HG03045 (cell line): ENCODE measurements at regions not wholly inside any gene's neighbourhood (a gene's known extent, or its start where the extent isn't known, plus 50 kb on each side); places are given as distances from the start of the nearest gene placed in this dataset.

Experiments
- ATAC-seq: cut with Tn5 transposase; IDR thresholded peaks from one replicate; pipeline ENCODE4 v1.9.1; 2021; ENCODE audit warnings: mild to moderate bottlenecking, moderate library complexity; ENCODE audit not compliant: unreplicated experiment

DNA sequence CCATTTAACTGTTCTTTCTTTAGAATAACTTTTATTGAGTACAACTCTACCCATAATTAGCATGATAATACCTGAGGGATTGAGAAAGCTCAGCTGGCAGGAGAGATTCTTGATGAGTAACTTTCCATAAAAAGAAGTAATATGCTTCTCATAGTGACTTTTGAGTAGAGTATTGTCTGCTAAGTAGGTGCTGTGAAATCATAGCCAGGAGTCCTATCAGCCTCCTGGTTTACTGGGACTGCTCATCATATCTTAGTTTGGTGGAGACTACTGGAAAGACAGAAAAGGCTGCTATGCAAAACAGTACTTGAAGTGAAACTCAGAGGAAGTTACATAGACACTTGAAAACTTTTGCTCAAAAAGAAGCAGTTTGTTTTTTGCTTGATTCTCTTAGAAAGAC, 113.3 kb upstream of the ATP2B1 start:
- peak; percentile 61 for ATAC-seq

DNA sequence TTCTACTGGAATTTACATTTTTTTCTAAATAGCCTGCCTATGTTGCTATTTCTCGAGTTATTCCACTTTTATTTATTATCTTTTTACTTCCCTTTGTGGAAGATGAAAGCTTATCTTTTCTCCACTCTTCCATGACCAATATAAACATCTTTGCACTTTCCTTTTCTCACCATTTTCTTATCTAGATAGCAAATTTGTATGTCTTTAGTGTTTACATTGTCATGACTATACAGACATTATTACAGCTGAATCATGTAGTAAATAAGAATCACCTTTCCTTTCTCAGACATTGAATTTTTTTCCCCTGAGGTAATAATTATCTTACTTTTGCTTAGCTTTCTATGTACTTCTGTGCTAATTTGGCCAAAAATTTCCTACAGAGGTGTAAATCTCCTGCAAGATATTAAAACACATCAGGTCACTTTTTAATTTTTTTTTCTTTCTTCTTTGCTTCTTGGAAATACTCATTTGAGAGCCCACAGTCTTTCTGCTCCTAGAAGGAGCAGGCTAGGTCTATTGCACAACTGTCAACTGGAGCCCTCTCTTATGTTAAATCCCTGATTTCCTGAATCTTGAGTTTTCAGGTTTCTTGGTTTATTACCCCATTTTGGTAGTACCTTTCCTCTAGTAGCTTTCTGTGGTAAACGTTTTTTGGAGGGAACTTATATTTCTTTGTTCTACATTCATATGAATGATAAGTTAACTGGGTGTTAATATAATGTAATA, 109.0 kb upstream of the ATP2B1 start:
- ATAC-seq, result no peak

DNA sequence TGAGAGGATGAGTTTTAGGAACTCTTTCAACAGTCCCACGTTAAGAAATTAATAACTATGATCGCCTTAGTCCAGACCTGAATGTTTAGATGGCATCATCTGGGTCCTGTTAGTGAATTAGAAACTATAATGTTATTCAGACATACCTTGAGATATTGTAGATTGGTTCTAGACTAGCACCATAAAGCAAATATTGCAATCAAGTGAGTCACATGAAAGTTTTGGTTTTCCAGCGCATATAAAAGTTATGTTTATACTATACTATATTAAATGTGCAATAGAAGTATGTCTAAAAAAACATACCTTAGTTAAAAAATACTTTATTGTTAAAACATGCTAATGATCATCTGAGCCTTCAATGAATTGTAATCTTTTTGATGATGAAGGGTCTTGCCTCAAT, 106.6 kb upstream of the ATP2B1 start:
- ATAC-seq, result no peak

DNA sequence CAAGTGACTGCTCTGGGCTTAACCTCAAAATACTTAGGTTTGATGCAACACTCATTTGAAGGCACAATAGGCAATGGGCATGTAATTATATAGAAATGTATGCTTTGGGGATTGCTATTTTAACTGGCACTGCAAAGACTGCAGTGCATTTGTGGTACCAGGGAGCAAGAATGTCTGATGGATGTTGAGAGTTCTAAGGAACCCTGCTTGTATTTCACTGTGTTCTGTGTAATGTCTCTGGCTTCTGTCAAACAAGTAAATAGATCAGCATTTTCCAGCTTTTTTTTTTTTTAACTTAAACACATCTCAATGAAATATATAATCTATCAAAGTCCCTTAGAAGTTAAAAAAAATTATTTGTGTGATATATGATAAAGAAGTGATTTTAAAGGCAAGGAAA, 94.8 kb upstream of the ATP2B1 start:
- no peak for ATAC-seq

DNA sequence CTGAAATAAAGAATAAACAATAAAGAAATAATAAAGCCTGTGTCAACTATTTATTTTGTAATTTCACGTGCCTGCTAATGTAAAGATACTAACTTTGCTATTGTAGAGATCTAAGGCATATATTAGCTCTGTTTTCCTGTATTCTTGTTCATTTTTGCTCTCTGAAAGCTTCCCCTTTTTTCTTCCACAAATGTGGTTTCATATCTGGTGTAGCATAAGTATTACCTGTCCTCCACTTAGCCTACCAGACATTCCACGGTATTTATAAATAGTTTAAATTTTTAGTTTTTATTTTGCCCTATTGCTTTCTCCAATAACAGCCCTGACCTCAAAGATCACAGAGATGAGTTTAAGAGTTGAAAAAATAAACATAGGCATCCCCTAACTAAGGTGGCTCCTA, 92.6 kb upstream of the ATP2B1 start:
- ATAC-seq, result no peak

DNA sequence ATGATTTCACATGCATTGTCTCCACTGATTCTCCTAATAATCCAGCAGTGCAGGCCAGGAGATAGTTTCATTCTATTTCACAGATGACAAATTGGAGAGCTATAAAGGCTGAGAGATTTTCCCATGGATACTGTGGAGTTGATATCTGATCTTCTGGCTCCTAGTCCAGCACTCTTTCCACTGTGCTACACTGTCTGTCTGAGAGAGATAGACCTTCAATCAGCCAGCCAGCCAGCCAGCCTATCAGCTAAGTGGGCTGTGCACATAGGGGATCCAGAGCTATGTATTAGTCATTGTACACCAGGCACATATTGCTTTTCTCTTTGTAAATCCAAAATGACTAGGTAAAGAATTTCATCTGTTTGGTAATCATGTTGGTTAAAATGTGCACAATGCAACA, 91.8 kb upstream of the ATP2B1 start:
- ATAC-seq, result no peak

DNA sequence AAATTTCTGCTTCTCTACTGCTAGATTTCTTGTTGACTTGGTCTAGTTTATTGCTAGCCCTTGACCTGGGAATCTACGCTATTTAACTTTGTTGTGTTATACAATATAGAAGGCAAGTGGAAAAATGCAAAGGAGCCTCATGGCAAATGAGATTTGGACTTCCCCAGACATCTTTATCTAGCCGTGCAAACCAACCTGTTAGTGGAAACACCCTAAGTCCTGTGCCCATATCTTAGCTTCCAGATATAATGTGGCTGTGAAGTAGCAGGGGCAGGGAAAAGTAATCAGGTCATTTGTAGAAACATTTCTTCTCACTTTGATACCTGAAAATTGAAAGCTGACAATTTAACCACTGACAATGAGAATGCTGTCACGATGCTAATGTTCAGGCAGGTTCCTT, 90.7 kb upstream of the ATP2B1 start:
- no peak for ATAC-seq

DNA sequence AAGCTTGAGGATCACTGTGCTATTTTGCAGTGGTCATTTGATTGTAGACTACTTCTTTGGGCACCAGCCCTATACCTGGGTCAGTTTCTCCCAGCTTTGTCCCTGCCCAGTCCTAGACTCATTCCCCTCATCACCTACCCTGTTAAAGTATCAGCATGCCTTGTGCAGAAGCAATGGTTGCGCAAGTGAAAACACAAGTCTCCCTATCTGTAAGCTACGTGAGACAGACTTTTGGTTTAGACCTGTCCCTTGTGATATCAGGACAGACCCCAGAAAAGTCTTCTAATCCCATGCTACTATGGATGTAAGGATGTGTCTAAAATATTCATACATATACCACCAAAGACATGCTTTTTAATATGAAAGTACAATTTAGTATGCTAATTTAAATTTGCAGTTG, 88.8 kb upstream of the ATP2B1 start:
- ATAC-seq, result no peak

DNA sequence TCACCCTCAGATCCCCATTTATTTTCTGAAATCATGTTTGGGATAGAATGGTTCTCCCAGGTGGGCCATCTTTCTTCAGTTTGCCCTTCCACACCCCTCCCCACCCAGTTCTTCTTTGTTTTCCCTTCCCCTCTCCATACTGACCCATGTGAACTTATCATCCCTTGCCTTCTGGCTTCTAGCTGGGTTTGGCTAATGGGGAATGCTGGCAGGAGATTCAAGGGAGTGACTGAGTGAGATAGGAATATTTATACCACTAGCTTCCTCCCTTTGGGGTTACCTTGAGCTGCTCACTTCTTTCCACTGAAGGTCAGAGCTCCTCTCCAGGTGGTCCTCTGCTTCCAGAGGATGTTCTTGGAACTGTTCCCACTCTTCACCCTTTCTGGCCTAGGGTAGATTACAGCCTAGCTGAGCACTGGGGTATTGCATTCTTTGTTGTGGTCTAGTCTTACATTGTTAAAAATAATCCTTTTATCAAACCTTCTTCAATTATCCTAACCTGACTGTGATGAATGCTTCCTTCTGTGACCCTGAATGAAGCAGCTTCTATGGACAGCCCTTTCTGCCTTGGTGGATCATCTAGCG, 88.3 kb upstream of the ATP2B1 start:
- no peak for ATAC-seq

DNA sequence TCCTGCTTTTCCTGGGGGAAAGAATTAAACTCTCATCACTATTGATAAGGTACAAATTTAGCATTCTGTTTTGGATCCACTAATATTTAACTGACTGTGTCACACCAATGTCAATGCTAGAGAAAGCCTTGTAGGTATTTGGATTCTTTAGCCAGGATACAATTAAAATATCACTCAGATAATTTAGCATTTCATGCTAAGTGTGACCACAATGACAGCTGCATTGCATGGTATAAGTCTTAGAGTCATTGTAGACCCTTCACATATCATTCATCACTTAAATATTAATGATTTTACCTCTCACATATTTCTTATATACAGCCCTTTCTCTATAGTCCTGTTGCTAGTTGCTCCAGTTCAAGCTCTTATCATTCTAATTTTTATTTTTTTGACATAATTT, 85.3 kb upstream of the ATP2B1 start:
- no peak for ATAC-seq

DNA sequence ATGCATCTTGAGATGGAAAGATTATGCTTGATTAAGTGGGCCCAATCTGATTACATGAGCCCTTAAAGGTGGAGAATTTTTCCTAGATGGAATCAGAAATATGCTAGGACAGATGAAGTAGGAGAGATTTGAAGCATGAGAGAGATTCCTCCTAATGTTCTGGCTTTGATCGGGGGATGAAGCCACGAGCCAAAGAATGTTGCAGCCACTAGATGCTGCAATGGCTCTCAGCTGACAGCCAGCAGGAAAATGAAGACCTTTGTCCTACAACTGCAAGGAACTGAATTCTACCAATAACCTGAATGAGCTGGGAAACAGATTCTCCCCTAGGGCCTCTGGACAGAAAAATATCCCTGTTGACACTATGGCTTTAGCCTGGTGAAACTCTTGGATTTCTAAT, 82.6 kb upstream of the ATP2B1 start:
- no peak for ATAC-seq

DNA sequence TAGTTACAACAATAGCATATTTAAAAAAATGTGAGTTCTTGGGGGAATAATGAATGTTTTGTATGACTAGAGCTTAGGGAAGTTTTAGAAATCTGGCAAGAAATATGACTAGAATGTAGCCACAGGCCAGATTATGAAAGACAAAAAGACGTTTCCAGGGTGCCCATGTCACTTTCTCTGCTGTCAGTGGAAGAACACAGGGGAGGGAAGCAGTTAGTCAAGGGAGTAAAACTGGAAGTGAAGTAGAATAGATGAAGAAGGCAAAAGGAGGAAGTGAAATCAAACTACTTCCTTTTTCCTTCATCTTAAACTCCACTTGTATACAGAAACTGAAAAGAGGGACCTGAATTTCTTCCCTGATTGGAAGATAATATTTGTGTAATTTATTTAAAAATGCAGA, 81.2 kb upstream of the ATP2B1 start:
- no peak for ATAC-seq

DNA sequence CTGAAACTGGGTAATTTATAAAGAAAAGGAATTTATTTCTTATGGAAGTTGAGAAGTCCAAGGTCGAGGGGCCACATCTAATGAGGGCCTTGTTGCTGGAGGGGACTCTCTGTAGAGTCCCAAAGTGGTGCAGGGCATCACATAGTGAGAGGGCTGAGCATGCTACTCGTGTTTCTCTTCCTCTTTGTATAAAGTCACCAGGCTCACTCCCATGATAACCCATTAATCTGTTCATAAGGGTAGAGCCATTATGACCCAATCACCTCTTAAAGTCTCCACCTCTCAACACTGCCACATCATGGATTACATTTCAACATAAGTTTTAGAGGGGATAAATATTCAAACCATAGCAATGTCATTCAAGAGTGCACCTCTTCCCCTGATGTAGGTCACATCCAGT, 79.1 kb upstream of the ATP2B1 start:
- no peak for ATAC-seq

DNA sequence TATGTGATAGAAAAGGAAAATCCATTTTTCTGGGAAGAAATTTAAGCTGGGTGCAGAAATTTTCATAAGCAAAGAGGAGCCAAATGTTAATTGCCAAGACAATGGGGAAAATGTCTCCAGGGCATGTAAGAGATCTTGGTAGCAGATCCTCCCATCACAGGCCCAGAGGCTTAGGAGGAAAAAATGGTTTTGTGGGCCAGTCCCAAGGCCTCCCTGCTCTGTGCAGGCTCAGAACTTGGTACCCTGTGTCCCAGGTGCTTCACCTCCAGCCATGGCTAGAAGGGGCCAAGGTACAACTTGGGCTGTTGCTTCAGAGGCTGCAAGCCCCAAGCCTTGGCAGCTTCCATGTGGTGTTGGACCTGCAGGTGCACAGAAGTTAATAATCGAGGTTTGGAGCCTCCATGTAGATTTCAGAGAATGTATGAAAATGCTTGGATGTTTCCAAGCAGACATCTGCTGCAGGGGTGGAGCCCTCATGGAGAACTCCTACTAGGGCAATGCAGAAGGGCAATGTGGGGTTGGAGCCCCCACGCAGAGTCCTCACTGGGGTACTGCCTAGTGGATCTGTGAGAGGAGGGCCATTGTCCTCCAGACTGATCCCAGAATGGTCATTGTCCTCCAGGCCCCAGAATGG, 77.7 kb upstream of the ATP2B1 start:
- no peak for ATAC-seq

DNA sequence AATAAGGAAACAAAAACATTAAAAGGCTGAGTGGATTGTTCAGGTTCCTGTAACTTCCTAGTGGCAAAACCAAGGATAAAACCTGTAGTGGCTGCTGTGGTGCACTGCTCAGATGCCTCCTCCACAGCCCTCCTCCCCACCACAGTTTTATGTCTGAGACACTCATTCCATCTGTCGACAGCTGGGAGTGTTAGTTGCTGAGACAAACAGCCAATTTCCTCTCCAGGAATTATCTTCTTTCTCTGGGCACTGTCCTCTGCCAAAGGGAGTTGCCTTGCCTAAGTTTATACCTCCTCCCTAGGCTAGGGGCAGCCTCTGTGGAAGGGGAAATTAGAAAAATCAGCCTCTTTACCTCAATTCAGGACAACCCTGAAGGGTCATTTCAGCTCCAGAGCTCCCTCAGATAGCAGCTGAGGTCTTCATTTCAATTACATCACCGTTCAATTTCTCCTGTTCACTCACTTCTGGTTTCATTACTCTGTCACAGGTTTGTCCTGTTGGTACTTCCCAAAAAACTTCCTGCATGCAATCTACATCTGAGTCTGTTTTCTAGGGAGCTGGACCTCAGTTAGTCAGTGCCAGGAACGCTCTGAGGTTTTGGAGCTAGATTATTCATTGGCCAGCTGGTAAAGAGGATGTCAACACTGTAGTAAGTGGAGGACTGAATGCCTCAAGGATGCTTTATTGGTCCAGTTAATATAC, 74.9 kb upstream of the ATP2B1 start:
- ATAC-seq, result no peak

DNA sequence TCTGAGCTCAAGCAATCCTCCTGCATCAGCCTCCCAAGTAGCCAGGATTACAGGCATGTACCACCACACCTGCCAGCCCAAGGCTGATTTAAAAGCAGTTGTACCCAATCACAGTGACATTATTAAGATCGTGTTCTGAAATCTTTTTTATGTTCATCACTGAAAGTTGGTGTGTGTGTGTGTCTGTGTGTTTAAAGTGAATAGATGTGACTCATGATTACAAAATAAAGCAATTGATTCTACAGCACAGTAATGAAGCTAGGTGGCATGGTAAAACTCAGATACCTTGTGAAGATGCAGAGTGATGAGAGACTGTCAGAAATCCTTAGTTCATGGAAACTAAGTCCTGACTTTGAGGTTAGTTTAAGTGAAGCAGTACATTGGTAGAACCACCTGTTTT, 74.2 kb upstream of the ATP2B1 start:
- no peak for ATAC-seq

DNA sequence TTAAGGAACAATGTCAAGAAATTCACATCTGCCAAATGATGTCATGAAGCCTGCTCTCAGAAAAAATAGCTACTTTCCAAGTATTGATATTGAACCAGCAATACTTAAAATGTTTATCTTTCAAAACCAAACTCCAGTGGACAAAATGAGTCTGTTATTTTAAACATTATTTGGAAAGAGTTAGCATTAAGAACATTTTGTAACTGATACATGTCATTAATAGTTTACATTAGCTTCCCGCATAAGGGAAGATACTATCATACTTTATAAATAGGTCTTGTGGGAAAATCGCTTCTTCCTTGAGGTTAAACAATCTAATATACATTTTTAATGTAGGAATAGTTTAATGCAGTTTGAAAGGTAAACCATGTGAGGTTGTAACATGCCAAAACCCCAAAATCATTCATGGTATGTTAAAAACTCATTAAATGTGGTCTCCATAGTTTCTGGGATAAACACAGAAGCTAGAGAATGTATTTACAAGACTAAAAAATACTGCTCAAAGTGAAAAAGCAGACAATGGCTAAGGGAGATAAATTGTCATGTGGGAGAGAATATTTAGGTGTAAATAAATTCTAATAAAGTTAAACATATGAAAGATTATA, 73.4 kb upstream of the ATP2B1 start:
- ATAC-seq, result no peak

DNA sequence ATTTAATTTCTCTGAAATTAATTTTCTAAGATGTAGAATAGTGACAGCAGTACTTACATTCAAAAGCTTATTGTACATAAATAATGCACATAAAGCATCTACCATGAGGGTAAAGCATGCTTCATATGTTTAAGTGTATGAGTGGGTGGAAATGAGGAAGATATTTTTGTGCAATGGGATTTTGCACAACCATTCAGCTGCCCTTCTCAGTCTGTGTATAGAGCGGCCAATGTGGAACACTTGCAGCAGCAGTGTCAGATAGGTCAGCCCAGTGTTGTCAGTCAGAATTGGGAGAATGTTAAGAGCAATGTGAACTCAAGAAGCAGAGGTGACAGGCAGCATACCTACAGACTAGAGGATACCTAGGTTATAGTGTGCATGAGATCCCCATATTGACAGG, 72.5 kb upstream of the ATP2B1 start:
- ATAC-seq, result no peak

DNA sequence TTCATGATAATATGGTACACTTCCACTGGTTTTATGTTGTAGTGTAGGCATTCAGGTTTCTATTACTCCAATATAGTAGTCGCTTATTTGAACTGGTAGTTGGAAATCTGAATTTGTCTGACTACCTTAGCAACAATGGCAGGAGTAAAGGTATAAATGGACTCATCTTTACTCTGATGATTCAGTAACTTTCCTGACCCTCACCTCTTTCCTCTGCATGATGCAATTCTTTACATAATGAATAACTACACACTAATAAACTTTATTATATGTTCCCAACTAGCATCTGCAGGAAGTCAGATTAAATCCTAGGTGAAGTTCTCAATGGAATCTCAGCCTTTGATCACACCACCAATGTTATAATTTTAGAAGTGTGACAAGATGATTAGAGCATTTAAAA, 70.5 kb upstream of the ATP2B1 start:
- no peak for ATAC-seq

DNA sequence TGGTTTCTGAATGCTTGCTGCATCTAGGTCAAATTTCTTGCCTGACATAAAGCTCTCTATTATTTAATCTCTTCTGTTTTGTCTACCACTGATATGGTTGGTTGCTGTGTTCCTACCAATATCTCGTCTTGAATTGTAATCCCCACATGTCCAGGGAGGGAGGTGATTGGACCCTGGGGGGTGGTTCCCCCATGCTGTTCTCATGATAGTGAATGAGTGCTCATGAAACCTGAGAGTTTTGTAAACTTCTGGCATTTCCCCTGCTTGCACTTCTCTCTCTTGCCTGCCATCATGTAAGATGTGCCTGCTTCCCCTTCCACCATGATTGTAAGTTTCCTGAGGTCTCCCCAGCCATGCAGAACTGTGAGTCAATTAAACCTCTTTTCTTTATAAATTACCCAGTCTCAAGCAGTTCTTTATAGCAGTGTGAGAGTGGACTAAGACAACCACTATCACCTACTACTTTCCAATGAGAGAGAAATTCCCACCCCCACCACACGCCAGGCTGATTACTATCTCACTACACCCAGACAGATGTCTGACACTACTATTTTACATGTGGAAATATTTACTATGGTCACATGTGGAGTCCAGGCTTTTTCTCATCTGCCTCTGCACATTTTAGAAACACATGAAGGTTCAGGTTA, 69.2 kb upstream of the ATP2B1 start:
- ATAC-seq, result no peak

DNA sequence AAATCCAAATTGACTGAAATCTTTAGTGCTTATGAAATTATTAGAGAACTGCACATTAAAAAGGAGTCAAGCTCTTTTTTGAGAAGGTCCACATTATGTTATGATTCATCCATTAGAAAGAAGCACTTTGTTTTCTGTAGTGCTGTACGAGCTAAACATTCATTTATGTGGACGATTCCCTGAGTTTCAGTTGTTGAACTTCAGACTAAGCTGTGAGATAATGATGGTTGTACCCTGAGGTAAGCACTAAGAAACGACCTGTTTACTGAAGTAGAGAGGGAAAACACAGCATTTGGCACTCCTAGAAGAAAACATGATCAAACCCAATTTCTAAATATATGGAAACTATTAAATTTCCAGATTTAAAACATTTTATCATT, 67.3 kb upstream of the ATP2B1 start:
- ATAC-seq, result no peak
